OCI-LY1 (cell line): ENCODE measurements at regions not wholly inside any gene's neighbourhood (a gene's known extent, or its start where the extent isn't known, plus 50 kb on each side); places are given as distances from the start of the nearest gene placed in this dataset.

ENCODE experiments used
- H2AFZ ChIP-seq: fragments of 200-600 bp; sonication (generic), shearing (Covaris generic); 2 replicates; pipeline ENCODE4 v1.6.0; 2014; ENCODE audit warnings: antibody characterized with exemption, mild to moderate bottlenecking, low read length
- H3F3A ChIP-seq: fragments of 200-600 bp; sonication (generic), shearing (Covaris generic); 2 replicates; pipeline ENCODE4 v1.6.0; 2014; ENCODE audit warnings: mild to moderate bottlenecking, antibody characterized with exemption, low read length, moderate library complexity; ENCODE audit not compliant: insufficient read depth
- H3K27ac ChIP-seq: fragments of 200-600 bp; sonication (generic); 2 replicates; pipeline ENCODE4 v1.5.1; 2014; ENCODE audit warnings: low read length, mixed run types, mild to moderate bottlenecking, low read depth; ENCODE audit not compliant: poor library complexity, severe bottlenecking
- H3K27me3 ChIP-seq: fragments of 200-600 bp; sonication (generic); 2 replicates; pipeline ENCODE4 v1.6.0; 2014; ENCODE audit warnings: antibody characterized with exemption, mild to moderate bottlenecking, low read length, moderate library complexity; ENCODE audit not compliant: insufficient read depth
- H3K36me3 ChIP-seq: fragments of 200-600 bp; sonication (generic); 2 replicates; pipeline ENCODE4 v1.6.1; 2014; ENCODE audit warnings: mild to moderate bottlenecking, antibody characterized with exemption, low read length, moderate library complexity, mixed read lengths; ENCODE audit not compliant: insufficient read depth
- H3K4me1 ChIP-seq: fragments of 200-600 bp; sonication (generic); 2 replicates; pipeline ENCODE4 v1.5.1; 2014; ENCODE audit warnings: mild to moderate bottlenecking, low read length, moderate library complexity; ENCODE audit not compliant: insufficient read depth, severe bottlenecking
- H3K4me2 ChIP-seq: fragments of 200-600 bp; sonication (generic), shearing (Covaris generic); 2 replicates; pipeline ENCODE4 v1.6.1; 2014; ENCODE audit warnings: low read length
- H3K4me3 ChIP-seq: fragments of 200-600 bp; sonication (generic); 2 replicates; pipeline ENCODE4 v1.5.1; 2014; ENCODE audit warnings: low read length, low read depth, mild to moderate bottlenecking, mixed read lengths; ENCODE audit not compliant: poor library complexity, severe bottlenecking
- H3K79me2 ChIP-seq: fragments of 200-600 bp; shearing (Covaris generic); 2 replicates; pipeline ENCODE4 v1.6.1; 2016; ENCODE audit warnings: mixed run types, low read length, mixed read lengths; ENCODE audit not compliant: insufficient read depth
- H3K9ac ChIP-seq: fragments of 200-600 bp; sonication (generic), shearing (Covaris generic); 2 replicates; pipeline ENCODE4 v1.6.1; 2014; ENCODE audit warnings: mild to moderate bottlenecking, low read length, mixed read lengths
- H3K9me2 ChIP-seq: fragments of 200-600 bp; sonication (generic), shearing (Covaris generic); 2 replicates; pipeline ENCODE4 v1.6.1; 2014; ENCODE audit warnings: low read depth, mild to moderate bottlenecking, low read length, mixed read lengths
- H3K9me3 ChIP-seq: fragments of 200-600 bp; shearing (Covaris generic); 2 replicates; pipeline ENCODE4 v1.6.1; 2014; ENCODE audit warnings: low read length, mixed read lengths
- H4K20me1 ChIP-seq: fragments of 200-600 bp; sonication (generic), shearing (Covaris generic); 2 replicates; pipeline ENCODE4 v1.6.0; 2016; ENCODE audit warnings: mild to moderate bottlenecking, low read length; ENCODE audit not compliant: insufficient read depth
- EZH2 ChIP-seq: fragments of 200-600 bp; sonication (generic), shearing (Covaris generic); IDR thresholded peaks from 2 replicates; pipeline ENCODE4 v1.8.0; 2017; ENCODE audit warnings: borderline replicate concordance, mixed run types, mild to moderate bottlenecking, antibody characterized with exemption, low read length, moderate library complexity, mixed read lengths
- TF ChIP-seq, protein P1 (sequence below): fragments of 200-600 bp; sonication (generic), shearing (Covaris generic); IDR thresholded peaks from 2 replicates; pipeline ENCODE4 v1.5.1; 2017; ENCODE audit warnings: mild to moderate bottlenecking, antibody characterized with exemption, low read length, moderate library complexity, mixed read lengths

DNA sequence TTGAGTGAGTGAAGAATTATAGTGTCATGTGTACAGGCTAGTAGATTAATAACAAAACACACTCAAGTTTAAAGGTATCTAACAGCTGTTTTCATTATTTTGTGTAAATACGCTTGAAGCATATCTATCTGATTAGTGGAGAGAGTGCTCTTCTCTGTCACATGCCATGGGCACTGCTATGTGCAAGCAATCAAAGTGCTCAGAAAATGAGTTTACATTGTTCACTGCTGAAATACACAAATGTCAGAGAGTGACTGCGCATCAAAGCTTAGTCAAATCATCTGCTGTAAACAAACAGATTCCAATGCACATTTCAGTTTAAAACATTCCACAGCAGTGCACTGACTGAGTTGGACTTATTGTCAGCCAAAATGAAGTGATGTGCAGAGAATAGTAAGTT lies 423.4 kb downstream of the ZEB2 start:
- no peak for TF ChIP-seq EZH2
- H3K36me3 ChIP-seq: peaks cover 12% of the 10 kb centered on the region; the same call in 1 of the 2 replicates

DNA sequence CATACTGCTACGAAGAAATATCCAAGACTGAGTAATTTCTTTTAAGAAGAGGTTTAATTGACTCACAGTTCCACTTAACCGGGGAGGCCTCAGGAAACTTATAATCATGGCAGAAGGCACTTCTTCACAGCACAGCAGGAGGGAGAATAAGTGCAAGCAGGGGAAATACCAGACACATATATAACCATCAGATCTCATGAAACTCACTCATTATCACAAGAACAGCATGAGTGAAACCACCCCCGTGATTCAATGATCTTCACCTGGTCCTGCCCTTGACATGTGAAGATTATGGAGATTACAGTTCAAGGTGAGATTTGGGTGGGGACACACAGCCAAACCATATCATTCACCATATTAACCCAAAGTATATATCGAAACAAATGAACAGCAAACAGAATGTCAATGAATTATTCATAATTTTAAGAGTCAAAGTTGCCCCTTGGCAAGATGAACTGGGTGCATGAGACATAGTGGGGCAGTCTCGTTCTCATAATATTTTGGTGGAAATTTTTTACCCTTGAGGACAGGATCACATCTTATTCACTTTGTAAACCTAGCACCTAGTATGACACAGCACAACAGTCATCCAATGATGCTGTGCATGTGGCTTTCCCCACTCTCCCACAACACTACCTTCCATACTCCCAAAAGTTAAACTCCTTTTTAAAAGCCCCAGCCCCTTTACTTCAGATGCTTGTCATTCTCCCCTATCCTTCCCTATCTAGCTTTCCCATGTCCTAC lies 425.3 kb downstream of the ZEB2 start:
- no peaks in the 10 kb centered on the region for H4K20me1 ChIP-seq
- no peaks in the 10 kb centered on the region for H3K9me2 ChIP-seq
- peaks cover 5% of the 10 kb centered on the region for H3K9me3 ChIP-seq
- peaks cover 26% of the 10 kb centered on the region for H3K4me1 ChIP-seq
- H3K27ac ChIP-seq: no peak overlapping the region
- H2AFZ ChIP-seq: no peak overlapping the region
- H3K79me2 ChIP-seq: no peaks in the 10 kb centered on the region
- TF ChIP-seq, protein P1, sequence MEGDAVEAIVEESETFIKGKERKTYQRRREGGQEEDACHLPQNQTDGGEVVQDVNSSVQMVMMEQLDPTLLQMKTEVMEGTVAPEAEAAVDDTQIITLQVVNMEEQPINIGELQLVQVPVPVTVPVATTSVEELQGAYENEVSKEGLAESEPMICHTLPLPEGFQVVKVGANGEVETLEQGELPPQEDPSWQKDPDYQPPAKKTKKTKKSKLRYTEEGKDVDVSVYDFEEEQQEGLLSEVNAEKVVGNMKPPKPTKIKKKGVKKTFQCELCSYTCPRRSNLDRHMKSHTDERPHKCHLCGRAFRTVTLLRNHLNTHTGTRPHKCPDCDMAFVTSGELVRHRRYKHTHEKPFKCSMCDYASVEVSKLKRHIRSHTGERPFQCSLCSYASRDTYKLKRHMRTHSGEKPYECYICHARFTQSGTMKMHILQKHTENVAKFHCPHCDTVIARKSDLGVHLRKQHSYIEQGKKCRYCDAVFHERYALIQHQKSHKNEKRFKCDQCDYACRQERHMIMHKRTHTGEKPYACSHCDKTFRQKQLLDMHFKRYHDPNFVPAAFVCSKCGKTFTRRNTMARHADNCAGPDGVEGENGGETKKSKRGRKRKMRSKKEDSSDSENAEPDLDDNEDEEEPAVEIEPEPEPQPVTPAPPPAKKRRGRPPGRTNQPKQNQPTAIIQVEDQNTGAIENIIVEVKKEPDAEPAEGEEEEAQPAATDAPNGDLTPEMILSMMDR: no peak
- no peak for TF ChIP-seq EZH2
- H3K4me3 ChIP-seq: no peak overlapping the region
- no peaks in the 10 kb centered on the region for H3F3A ChIP-seq
- peaks cover 16% of the 10 kb centered on the region; the same call in 1 of the 2 replicates for H3K36me3 ChIP-seq
- H3K4me2 ChIP-seq: no peak overlapping the region
- no peaks in the 10 kb centered on the region for H3K27me3 ChIP-seq
- H3K9ac ChIP-seq: no peak overlapping the region

More for the DNA sequence above, 423.4 kb downstream of the ZEB2 start:
- H3K9me2 ChIP-seq: no peaks in the 10 kb centered on the region
- H2AFZ ChIP-seq: no peak overlapping the region
- no peak overlapping the region for H3K9ac ChIP-seq
- H3K27ac ChIP-seq: no peak overlapping the region
- H3F3A ChIP-seq: no peaks in the 10 kb centered on the region
- H3K79me2 ChIP-seq: no peaks in the 10 kb centered on the region
- peaks cover 35% of the 10 kb centered on the region for H3K4me1 ChIP-seq
- no peaks in the 10 kb centered on the region for H4K20me1 ChIP-seq
- no peaks in the 10 kb centered on the region for H3K27me3 ChIP-seq
- no peak overlapping the region for H3K4me3 ChIP-seq
- peaks cover 1% of the 10 kb centered on the region for H3K9me3 ChIP-seq
- H3K4me2 ChIP-seq: no peak overlapping the region

DNA sequence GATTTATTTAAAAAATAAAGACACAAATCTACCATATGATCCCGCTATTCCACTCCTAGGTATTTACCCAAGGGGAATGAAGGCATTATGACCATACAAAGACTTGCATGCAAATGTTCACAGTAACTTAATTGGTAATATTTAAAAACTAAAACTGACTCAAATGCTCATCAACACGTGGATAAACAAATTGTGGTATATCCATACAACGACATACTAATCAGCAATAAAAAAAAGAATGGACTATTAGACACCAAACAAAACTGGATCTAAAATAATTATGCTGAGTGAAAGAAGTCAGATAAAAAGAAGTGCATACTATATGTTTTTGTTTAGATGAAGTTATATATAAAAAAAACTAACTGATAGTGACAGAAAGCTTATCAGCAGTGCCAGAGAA lies 428.3 kb downstream of the ZEB2 start:
- Histone ChIP-seq H3K27ac (no peak overlapping the region), H3K4me1 (no peaks in the 10 kb centered on the region)

More for the DNA sequence above, 428.3 kb downstream of the ZEB2 start:
- no peak overlapping the region for H2AFZ ChIP-seq
- TF ChIP-seq, protein P1: no peak
- no peak for TF ChIP-seq EZH2
- H3K4me3 ChIP-seq: no peak overlapping the region
- peaks cover 16% of the 10 kb centered on the region; the same call in 1 of the 2 replicates for H3K36me3 ChIP-seq
- H3K9me2 ChIP-seq: no peaks in the 10 kb centered on the region
- H3K79me2 ChIP-seq: no peaks in the 10 kb centered on the region
- H3K4me2 ChIP-seq: no peak overlapping the region
- H3F3A ChIP-seq: no peaks in the 10 kb centered on the region
- no peaks in the 10 kb centered on the region for H4K20me1 ChIP-seq
- H3K9ac ChIP-seq: no peak overlapping the region
- no peaks in the 10 kb centered on the region for H3K27me3 ChIP-seq
- peaks cover 5% of the 10 kb centered on the region for H3K9me3 ChIP-seq
